ENCODE measurements at regions not wholly inside any gene's neighbourhood (a gene's known extent, or its start where the extent isn't known, plus 50 kb on each side); places are given as distances from the start of the nearest gene placed in this dataset.

DNA sequence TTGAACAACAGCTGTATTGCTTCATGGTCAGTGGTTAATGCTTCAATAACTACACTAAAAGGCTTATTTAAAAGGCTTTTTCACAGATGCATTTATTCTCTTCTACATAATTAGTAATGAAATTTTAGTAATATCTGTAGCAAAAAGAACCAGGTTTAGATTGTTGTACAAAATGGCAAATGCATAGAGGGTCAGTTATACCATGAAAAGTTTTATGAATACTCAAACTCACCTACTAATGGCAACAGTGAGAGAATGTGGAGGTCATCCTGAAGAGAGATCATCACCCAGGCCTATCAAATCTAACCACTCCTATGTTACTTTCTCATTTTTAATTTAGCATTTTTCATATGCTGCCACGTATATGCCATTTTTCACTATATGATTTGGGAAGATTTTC, 444.3 kb upstream of the CDH9 start:
- no peak overlapping the region for H3K18ac ChIP-seq (ENCODE audit: low read depth in 1 of 2, low read length in 2 of 2)
- H3K27ac ChIP-seq (ENCODE audit: low read length, poor library complexity, severe bottlenecking), result no peak overlapping the region
- no peaks in the 10 kb centered on the region for H3K79me1 ChIP-seq (replicated peaks; ENCODE audit: low read length, poor library complexity, severe bottlenecking)
- no peak overlapping the region for H3K14ac ChIP-seq (ENCODE audit: low read length in 2 of 2)
- H3K9me3 ChIP-seq (ENCODE audit: control insufficient read depth, low read length), result no peaks in the 10 kb centered on the region
- H3K23ac ChIP-seq (ENCODE audit: low read length in 2 of 2), result no peak overlapping the region
- no peak overlapping the region for H3K4me3 ChIP-seq (ENCODE audit: insufficient read depth in 1 of 2, low read depth in 1 of 2, low read length in 2 of 2)
- no peak overlapping the region for H4K91ac ChIP-seq (ENCODE audit: low read length)
- no CpG with 5 or more reads among the region's 1 CpG for WGBS
- H2BK15ac ChIP-seq (ENCODE audit: low read depth, poor library complexity, severe bottlenecking), result no peak overlapping the region
- H4K8ac ChIP-seq (ENCODE audit: low read length), result no peak overlapping the region
- no peak overlapping the region for H3K9ac ChIP-seq (ENCODE audit: low read length)
- no peak for DNase-seq
- H3K4ac ChIP-seq (ENCODE audit: low read depth in 1 of 2, low read length in 2 of 2), result no peak overlapping the region
- H2BK5ac ChIP-seq (ENCODE audit: low read depth, low read length, poor library complexity, severe bottlenecking), result no peak overlapping the region
- H2BK12ac ChIP-seq (ENCODE audit: low read length in 2 of 2), result no peak overlapping the region
- H3K4me2 ChIP-seq (ENCODE audit: low read length, poor library complexity, severe bottlenecking), result no peak overlapping the region
- no peaks in the 10 kb centered on the region for H3K4me1 ChIP-seq (ENCODE audit: control insufficient read depth, insufficient read depth, low read depth, low read length)
- no peak overlapping the region for H2AFZ ChIP-seq (ENCODE audit: low read depth, low read length)
- H3K36me3 ChIP-seq (ENCODE audit: control insufficient read depth in 1 of 2, insufficient read depth in 2 of 2, low read depth in 1 of 2, low read length in 2 of 2), result no peaks in the 10 kb centered on the region
- H2AK5ac ChIP-seq (ENCODE audit: low read length, severe bottlenecking), result no peak overlapping the region
- no peak overlapping the region for H2BK120ac ChIP-seq (ENCODE audit: low read depth, low read length)
- no peaks in the 10 kb centered on the region for H3K27me3 ChIP-seq (ENCODE audit: control insufficient read depth in 1 of 2, insufficient read depth in 1 of 2, low read length in 2 of 2)

GRCh38 chr5:27479859-27480258, 441.5 kb upstream of the CDH9 start:
- Histone ChIP-seq H2BK5ac (ENCODE audit: low read depth, low read length, poor library complexity, severe bottlenecking) (no peak overlapping the region), H4K8ac (ENCODE audit: low read length) (no peak overlapping the region), H3K14ac (ENCODE audit: low read length in 2 of 2) (no peak overlapping the region), H3K27ac (ENCODE audit: low read length, poor library complexity, severe bottlenecking) (no peak overlapping the region), H2BK120ac (ENCODE audit: low read depth, low read length) (no peak overlapping the region), H2BK12ac (ENCODE audit: low read length in 2 of 2) (no peak overlapping the region), H3K4me1 (ENCODE audit: control insufficient read depth, insufficient read depth, low read depth, low read length) (no peaks in the 10 kb centered on the region), H2BK15ac (ENCODE audit: low read depth, poor library complexity, severe bottlenecking) (no peak overlapping the region), H3K27me3 (ENCODE audit: control insufficient read depth in 1 of 2, insufficient read depth in 1 of 2, low read length in 2 of 2) (no peaks in the 10 kb centered on the region), H2AFZ (ENCODE audit: low read depth, low read length) (no peak overlapping the region), H3K4ac (ENCODE audit: low read depth in 1 of 2, low read length in 2 of 2) (no peak overlapping the region), H3K9me3 (ENCODE audit: control insufficient read depth, low read length) (peaks cover 17% of the 10 kb centered on the region), H3K4me2 (ENCODE audit: low read length, poor library complexity, severe bottlenecking) (no peak overlapping the region), H4K91ac (ENCODE audit: low read length) (no peak overlapping the region), H3K36me3 (ENCODE audit: control insufficient read depth in 1 of 2, insufficient read depth in 2 of 2, low read depth in 1 of 2, low read length in 2 of 2) (peaks cover 0 to 4% of the 10 kb centered on the region in 2 experiments), H2AK5ac (ENCODE audit: low read length, severe bottlenecking) (no peak overlapping the region), H3K9ac (ENCODE audit: low read length) (no peak overlapping the region), H3K79me1 (replicated peaks; ENCODE audit: low read length, poor library complexity, severe bottlenecking) (no peaks in the 10 kb centered on the region), H3K23ac (ENCODE audit: low read length in 2 of 2) (no peak overlapping the region), H3K4me3 (ENCODE audit: insufficient read depth in 1 of 2, low read depth in 1 of 2, low read length in 2 of 2) (no peak overlapping the region), H3K18ac (ENCODE audit: low read depth in 1 of 2, low read length in 2 of 2) (no peak overlapping the region)
- no peak for DNase-seq
- 100% methylated on average over 3 of the region's 4 CpGs for WGBS

DNA sequence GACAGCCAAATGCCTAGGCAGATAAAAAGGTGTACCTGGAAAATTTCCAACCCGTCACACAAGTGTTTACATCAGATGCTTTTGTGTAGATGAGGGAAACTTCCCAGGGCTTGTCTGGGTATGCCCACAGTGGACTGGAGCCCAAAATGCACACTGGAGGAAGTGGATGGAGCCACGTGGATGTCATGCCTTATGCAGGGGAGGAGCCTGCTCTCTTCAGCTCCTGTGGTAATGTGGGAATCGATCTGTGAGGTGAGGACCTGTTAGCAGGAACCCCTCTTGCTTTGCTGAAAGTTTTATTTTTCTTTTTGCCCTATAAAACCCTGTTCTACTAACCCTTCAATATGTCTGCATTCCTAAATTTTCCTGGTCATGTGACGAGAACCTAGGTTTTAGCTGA, 439.2 kb upstream of the CDH9 start:
- Histone ChIP-seq H4K8ac (ENCODE audit: low read length) (no peak overlapping the region), H3K14ac (ENCODE audit: low read length in 2 of 2) (no peak overlapping the region), H4K91ac (ENCODE audit: low read length) (no peak overlapping the region), H2BK120ac (ENCODE audit: low read depth, low read length) (no peak overlapping the region), H2AK5ac (ENCODE audit: low read length, severe bottlenecking) (no peak overlapping the region), H3K4ac (ENCODE audit: low read depth in 1 of 2, low read length in 2 of 2) (no peak overlapping the region), H3K27me3 (ENCODE audit: control insufficient read depth in 1 of 2, insufficient read depth in 1 of 2, low read length in 2 of 2) (no peaks in the 10 kb centered on the region), H3K18ac (ENCODE audit: low read depth in 1 of 2, low read length in 2 of 2) (no peak overlapping the region), H3K9ac (ENCODE audit: low read length) (no peak overlapping the region), H3K23ac (ENCODE audit: low read length in 2 of 2) (no peak overlapping the region), H2BK5ac (ENCODE audit: low read depth, low read length, poor library complexity, severe bottlenecking) (no peak overlapping the region), H2BK12ac (ENCODE audit: low read length in 2 of 2) (no peak overlapping the region), H3K36me3 (ENCODE audit: control insufficient read depth in 1 of 2, insufficient read depth in 2 of 2, low read depth in 1 of 2, low read length in 2 of 2) (peaks cover 0 to 4% of the 10 kb centered on the region in 2 experiments), H3K4me2 (ENCODE audit: low read length, poor library complexity, severe bottlenecking) (no peak overlapping the region), H3K4me1 (ENCODE audit: control insufficient read depth, insufficient read depth, low read depth, low read length) (no peaks in the 10 kb centered on the region), H3K9me3 (ENCODE audit: control insufficient read depth, low read length) (peaks cover 17% of the 10 kb centered on the region), H3K4me3 (ENCODE audit: insufficient read depth in 1 of 2, low read depth in 1 of 2, low read length in 2 of 2) (no peak overlapping the region), H2AFZ (ENCODE audit: low read depth, low read length) (no peak overlapping the region), H2BK15ac (ENCODE audit: low read depth, poor library complexity, severe bottlenecking) (no peak overlapping the region), H3K79me1 (replicated peaks; ENCODE audit: low read length, poor library complexity, severe bottlenecking) (no peaks in the 10 kb centered on the region), H3K27ac (ENCODE audit: low read length, poor library complexity, severe bottlenecking) (no peak overlapping the region)
- DNase-seq, result no peak
- 100% methylated on average over 2 of the region's 4 CpGs for WGBS

DNA sequence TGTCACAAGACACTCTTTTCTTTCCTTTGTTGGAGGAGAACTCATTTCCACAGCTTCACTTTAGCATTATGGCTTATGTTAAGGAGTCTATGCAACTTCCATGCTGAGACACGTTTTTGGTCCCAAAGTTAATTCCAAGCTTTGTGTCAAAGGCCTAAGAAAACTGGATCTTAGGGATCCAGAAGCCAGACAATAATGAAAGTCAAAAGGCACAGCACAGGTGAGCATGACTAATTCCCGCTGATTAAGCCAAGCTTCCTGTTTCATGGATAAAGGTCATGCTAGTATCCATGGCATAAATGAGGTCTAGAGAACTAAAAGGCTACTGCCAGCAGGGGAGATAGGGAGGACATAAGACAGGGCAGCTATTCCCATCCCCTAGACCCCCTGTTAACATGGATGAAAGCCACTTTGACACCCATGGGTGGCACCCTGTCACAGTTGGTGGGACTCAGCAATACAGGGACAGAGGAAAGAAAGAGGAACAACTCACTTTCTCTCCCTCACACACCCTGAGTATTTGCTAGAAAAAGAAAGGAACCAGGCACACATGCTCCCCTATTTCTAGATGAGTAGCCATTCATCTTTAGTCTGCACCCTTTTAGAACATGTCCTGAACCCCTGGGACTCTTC, 438.1 kb upstream of the CDH9 start:
- H3K14ac ChIP-seq (ENCODE audit: low read length in 2 of 2), result no peak overlapping the region
- no peaks in the 10 kb centered on the region for H3K27me3 ChIP-seq (ENCODE audit: control insufficient read depth in 1 of 2, insufficient read depth in 1 of 2, low read length in 2 of 2)
- H4K8ac ChIP-seq (ENCODE audit: low read length), result no peak overlapping the region
- H4K91ac ChIP-seq (ENCODE audit: low read length), result no peak overlapping the region
- H3K4ac ChIP-seq (ENCODE audit: low read depth in 1 of 2, low read length in 2 of 2), result no peak overlapping the region
- WGBS, result 99% methylated on average over 2 of the region's 2 CpGs
- H3K36me3 ChIP-seq (ENCODE audit: control insufficient read depth in 1 of 2, insufficient read depth in 2 of 2, low read depth in 1 of 2, low read length in 2 of 2), result peaks cover 0 to 4% of the 10 kb centered on the region in 2 experiments
- H3K4me1 ChIP-seq (ENCODE audit: control insufficient read depth, insufficient read depth, low read depth, low read length), result no peaks in the 10 kb centered on the region
- no peak overlapping the region for H3K18ac ChIP-seq (ENCODE audit: low read depth in 1 of 2, low read length in 2 of 2)
- no peak overlapping the region for H2BK12ac ChIP-seq (ENCODE audit: low read length in 2 of 2)
- H3K27ac ChIP-seq (ENCODE audit: low read length, poor library complexity, severe bottlenecking), result no peak overlapping the region
- no peak overlapping the region for H3K9ac ChIP-seq (ENCODE audit: low read length)
- H2BK120ac ChIP-seq (ENCODE audit: low read depth, low read length), result no peak overlapping the region
- no peak overlapping the region for H3K4me3 ChIP-seq (ENCODE audit: insufficient read depth in 1 of 2, low read depth in 1 of 2, low read length in 2 of 2)
- no peak for DNase-seq
- no peak overlapping the region for H3K23ac ChIP-seq (ENCODE audit: low read length in 2 of 2)
- H3K4me2 ChIP-seq (ENCODE audit: low read length, poor library complexity, severe bottlenecking), result no peak overlapping the region
- no peak overlapping the region for H2AK5ac ChIP-seq (ENCODE audit: low read length, severe bottlenecking)
- H2AFZ ChIP-seq (ENCODE audit: low read depth, low read length), result no peak overlapping the region
- H3K79me1 ChIP-seq (replicated peaks; ENCODE audit: low read length, poor library complexity, severe bottlenecking), result no peaks in the 10 kb centered on the region
- H3K9me3 ChIP-seq (ENCODE audit: control insufficient read depth, low read length), result peaks cover 17% of the 10 kb centered on the region
- no peak overlapping the region for H2BK5ac ChIP-seq (ENCODE audit: low read depth, low read length, poor library complexity, severe bottlenecking)
- H2BK15ac ChIP-seq (ENCODE audit: low read depth, poor library complexity, severe bottlenecking), result no peak overlapping the region
